SK-N-SH treated with all-trans-retinoic acid at 6 μM for 48 hours (cell line): ENCODE measurements at regions not wholly inside any gene's neighbourhood (a gene's known extent, or its start where the extent isn't known, plus 50 kb on each side); places are given as distances from the start of the nearest gene placed in this dataset.

Experiments used
- ATAC-seq: fragments of 200-7000 bp; cut with Tn5 transposase; 3 replicates; pipeline ENCODE4 v1.9.1; 2020; ENCODE audit warnings: mild to moderate bottlenecking, moderate library complexity
- ARNTL ChIP-seq: fragments of 450-650 bp; formaldehyde crosslinking; IDR thresholded peaks from 2 replicates; pipeline ENCODE4 v1.5.0; 2020; ENCODE audit warnings: low read depth, mild to moderate bottlenecking, moderate library complexity, borderline replicate concordance
- BACH2 ChIP-seq: fragments of 250-450 bp; sonication (Bioruptor Pico); IDR thresholded peaks from 2 replicates; pipeline ENCODE4 v1.9.0; 2021; ENCODE audit warnings: mild to moderate bottlenecking, borderline replicate concordance
- CSDC2 ChIP-seq: fragments of 250-450 bp; sonication (Bioruptor Pico); IDR thresholded peaks from 2 replicates; pipeline ENCODE4 v1.5.0; 2020; ENCODE audit warnings: mild to moderate bottlenecking, moderate library complexity
- ESRRG ChIP-seq: fragments of 250-450 bp; sonication (Bioruptor Pico); IDR thresholded peaks from 2 replicates; pipeline ENCODE4 v1.6.1; 2021; ENCODE audit warnings: mild to moderate bottlenecking
- GLIS3 ChIP-seq: fragments of 250-450 bp; sonication (Bioruptor Pico); IDR thresholded peaks from 2 replicates; pipeline ENCODE4 v1.5.0; 2020; ENCODE audit warnings: mild to moderate bottlenecking, moderate library complexity
- ISL1 ChIP-seq: fragments of 250-450 bp; sonication (Bioruptor Pico); IDR thresholded peaks from 2 replicates; pipeline ENCODE4 v2.1.2; 2022; ENCODE audit warnings: mild to moderate bottlenecking, moderate library complexity
- OSR1 ChIP-seq: fragments of 250-450 bp; sonication (Bioruptor Pico); IDR thresholded peaks from 2 replicates; pipeline ENCODE4 v1.8.0; 2022; ENCODE audit warnings: moderate library complexity, mild to moderate bottlenecking, inconsistent platforms
- PPARA ChIP-seq: fragments of 250-450 bp; sonication (Bioruptor Pico); IDR thresholded peaks from 2 replicates; pipeline ENCODE4 v1.5.0; 2020; ENCODE audit warnings: mild to moderate bottlenecking, borderline replicate concordance
- RARB ChIP-seq: fragments of 250-450 bp; sonication (Bioruptor Pico); IDR thresholded peaks from 2 replicates; pipeline ENCODE4 v1.8.0; 2021; ENCODE audit warnings: mild to moderate bottlenecking, moderate library complexity
- TCF4 ChIP-seq: fragments of 250-450 bp; sonication (Bioruptor Pico); IDR thresholded peaks from 2 replicates; pipeline ENCODE4 v1.8.0; 2021; ENCODE audit warnings: mild to moderate bottlenecking, moderate library complexity, borderline replicate concordance
- ZC3H10 ChIP-seq: fragments of 250-450 bp; sonication (Bioruptor Pico); IDR thresholded peaks from 2 replicates; pipeline ENCODE4 v1.5.1; 2021; ENCODE audit warnings: mild to moderate bottlenecking, moderate library complexity
- ZFP3 ChIP-seq: fragments of 250-450 bp; sonication (Bioruptor Pico); IDR thresholded peaks from 2 replicates; pipeline ENCODE4 v1.5.0; 2020; ENCODE audit warnings: mild to moderate bottlenecking, moderate library complexity
- ZFP30 ChIP-seq: fragments of 450-650 bp; formaldehyde crosslinking; IDR thresholded peaks from 2 replicates; pipeline ENCODE4 v1.5.0; 2022; ENCODE audit warnings: mild to moderate bottlenecking, moderate library complexity
- ZNF565 ChIP-seq: fragments of 450-650 bp; formaldehyde crosslinking; conservative IDR thresholded peaks from 2 replicates; pipeline ENCODE4 v1.5.0; 2020; ENCODE audit warnings: low read depth, mild to moderate bottlenecking, moderate library complexity
- ZNF70 ChIP-seq: fragments of 450-650 bp; formaldehyde crosslinking; IDR thresholded peaks from 2 replicates; pipeline ENCODE4 v1.5.0; 2020; ENCODE audit warnings: mild to moderate bottlenecking, moderate library complexity
- TF ChIP-seq, protein P1 (sequence below): fragments of 250-450 bp; sonication (Bioruptor Pico); IDR thresholded peaks from 2 replicates; pipeline ENCODE4 v1.5.1; 2021; ENCODE audit warnings: mild to moderate bottlenecking, moderate library complexity
- TF ChIP-seq, protein P2 (sequence below): fragments of 250-450 bp; sonication (Bioruptor Pico); IDR thresholded peaks from 2 replicates; pipeline ENCODE4 v1.8.0; 2020; ENCODE audit warnings: mild to moderate bottlenecking, moderate library complexity, borderline replicate concordance
- TF ChIP-seq, protein P3 (sequence below): fragments of 250-450 bp; sonication (Bioruptor Pico); IDR thresholded peaks from 2 replicates; pipeline ENCODE4 v1.5.1; 2020; ENCODE audit warnings: low read depth, mild to moderate bottlenecking, moderate library complexity

DNA sequence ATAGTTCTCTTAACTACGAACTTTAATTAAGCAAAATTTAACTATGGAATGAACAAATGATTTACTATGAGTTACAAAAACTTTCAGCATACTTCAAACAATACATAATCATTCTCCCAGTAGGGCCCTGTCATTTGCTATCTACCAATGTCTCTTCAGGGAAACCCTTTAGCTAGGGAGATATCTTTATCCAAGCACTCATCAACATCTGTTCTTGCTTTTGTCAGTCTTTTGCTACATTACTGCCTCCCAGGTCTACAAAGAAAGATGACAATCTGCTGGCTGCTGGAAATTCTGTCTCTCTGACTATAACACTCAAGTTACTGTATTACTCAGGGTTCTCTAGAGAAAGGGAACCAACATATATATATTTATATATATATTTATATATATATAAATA is 1626.3 kb upstream of the CELF4 start (continued):
- TF ChIP-seq, protein P1, sequence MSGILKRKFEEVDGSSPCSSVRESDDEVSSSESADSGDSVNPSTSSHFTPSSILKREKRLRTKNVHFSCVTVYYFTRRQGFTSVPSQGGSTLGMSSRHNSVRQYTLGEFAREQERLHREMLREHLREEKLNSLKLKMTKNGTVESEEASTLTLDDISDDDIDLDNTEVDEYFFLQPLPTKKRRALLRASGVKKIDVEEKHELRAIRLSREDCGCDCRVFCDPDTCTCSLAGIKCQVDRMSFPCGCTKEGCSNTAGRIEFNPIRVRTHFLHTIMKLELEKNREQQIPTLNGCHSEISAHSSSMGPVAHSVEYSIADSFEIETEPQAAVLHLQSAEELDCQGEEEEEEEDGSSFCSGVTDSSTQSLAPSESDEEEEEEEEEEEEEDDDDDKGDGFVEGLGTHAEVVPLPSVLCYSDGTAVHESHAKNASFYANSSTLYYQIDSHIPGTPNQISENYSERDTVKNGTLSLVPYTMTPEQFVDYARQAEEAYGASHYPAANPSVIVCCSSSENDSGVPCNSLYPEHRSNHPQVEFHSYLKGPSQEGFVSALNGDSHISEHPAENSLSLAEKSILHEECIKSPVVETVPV (CRISPR knock-in tag): no peak
- TF ChIP-seq, all 23 proteins: peak for 0

DNA sequence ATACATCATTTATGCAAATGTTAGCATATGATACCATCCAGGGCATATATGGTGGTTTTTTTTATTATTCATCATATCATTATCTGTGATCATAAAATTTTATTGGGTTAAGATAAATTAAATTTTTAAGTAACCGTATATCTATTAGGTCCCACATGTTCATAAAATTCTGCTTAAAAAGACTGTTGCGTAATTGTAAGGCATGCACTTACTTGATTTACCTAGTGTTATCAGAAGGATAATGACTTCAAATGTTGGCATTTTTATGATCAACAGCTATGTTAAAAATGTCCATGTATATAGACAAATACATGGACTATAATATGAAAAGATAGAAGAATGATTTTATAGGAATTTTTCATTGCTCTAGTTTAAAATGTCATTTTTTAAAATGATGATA is 1625.5 kb upstream of the CELF4 start:
- no peak for ATAC-seq
- TF ChIP-seq ZNF565 (CRISPR knock-in tag) (no peak), OSR1 (CRISPR knock-in tag) (no peak), GLIS3 (CRISPR knock-in tag) (no peak), ARNTL (no peak), TCF4 (CRISPR knock-in tag) (no peak), CSDC2 (CRISPR knock-in tag) (no peak), ESRRG (no peak), ZC3H10 (CRISPR knock-in tag) (no peak), ISL1 (no peak), ZFP30 (CRISPR knock-in tag) (no peak), ZNF70 (CRISPR knock-in tag) (no peak), RARB (CRISPR knock-in tag) (no peak)

DNA sequence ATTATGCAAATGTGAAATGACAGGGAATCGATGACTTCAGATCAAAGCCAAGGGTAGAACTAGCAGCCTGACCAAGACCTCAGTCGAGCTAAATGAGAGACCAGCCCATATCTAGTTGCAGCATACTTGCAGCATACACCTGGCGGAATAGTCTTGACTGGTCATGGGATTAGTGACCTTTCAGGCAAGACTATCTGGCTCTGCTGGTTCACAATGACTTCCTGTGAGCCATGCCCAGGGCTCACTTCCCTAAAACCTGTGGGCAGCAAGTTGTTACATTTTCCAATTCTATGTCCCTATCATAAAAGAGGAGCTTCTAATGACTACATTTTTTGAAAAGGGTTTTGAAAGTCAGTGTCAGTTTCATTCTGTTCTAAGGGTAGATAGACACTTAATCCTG is 1624.9 kb upstream of the CELF4 start:
- no peak for TF ChIP-seq ZFP3 (CRISPR knock-in tag)
- no peak for TF ChIP-seq ZNF565 (CRISPR knock-in tag)
- TF ChIP-seq ZNF70 (CRISPR knock-in tag): no peak
- no peak for TF ChIP-seq ARNTL
- no peak for TF ChIP-seq BACH2 (CRISPR knock-in tag)
- TF ChIP-seq ESRRG: no peak
- no peak for TF ChIP-seq PPARA (CRISPR knock-in tag)
- TF ChIP-seq, protein P2, sequence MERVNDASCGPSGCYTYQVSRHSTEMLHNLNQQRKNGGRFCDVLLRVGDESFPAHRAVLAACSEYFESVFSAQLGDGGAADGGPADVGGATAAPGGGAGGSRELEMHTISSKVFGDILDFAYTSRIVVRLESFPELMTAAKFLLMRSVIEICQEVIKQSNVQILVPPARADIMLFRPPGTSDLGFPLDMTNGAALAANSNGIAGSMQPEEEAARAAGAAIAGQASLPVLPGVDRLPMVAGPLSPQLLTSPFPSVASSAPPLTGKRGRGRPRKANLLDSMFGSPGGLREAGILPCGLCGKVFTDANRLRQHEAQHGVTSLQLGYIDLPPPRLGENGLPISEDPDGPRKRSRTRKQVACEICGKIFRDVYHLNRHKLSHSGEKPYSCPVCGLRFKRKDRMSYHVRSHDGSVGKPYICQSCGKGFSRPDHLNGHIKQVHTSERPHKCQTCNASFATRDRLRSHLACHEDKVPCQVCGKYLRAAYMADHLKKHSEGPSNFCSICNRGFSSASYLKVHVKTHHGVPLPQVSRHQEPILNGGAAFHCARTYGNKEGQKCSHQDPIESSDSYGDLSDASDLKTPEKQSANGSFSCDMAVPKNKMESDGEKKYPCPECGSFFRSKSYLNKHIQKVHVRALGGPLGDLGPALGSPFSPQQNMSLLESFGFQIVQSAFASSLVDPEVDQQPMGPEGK (CRISPR knock-in tag): no peak
- no peak for TF ChIP-seq ZC3H10 (CRISPR knock-in tag)
- TF ChIP-seq, protein P1 (CRISPR knock-in tag): no peak
- no peak for TF ChIP-seq TCF4 (CRISPR knock-in tag)
- no peak for TF ChIP-seq OSR1 (CRISPR knock-in tag)
- TF ChIP-seq CSDC2 (CRISPR knock-in tag): no peak
- TF ChIP-seq GLIS3 (CRISPR knock-in tag): no peak
- TF ChIP-seq, all 23 proteins: peak for 0
- ATAC-seq: no peak

DNA sequence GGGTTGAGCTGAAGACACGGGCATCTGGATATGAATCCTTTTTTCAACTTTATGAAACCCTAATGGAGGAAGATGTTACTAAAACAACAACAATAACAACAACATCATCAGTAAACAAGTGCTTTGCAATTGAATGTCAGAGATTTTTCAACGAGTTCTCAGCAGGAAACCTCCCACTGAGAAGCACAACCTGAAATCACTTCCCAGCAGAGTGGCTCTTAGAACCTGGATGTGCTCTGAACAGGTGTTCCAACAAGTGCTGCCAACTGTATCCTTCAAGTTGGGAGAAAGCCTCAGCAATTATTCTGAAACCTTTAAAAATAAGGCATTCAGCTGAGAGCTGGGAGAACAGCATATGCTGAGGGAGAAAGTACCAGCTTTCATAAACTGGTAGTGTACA is 1622.7 kb upstream of the CELF4 start:
- TF ChIP-seq BACH2 (CRISPR knock-in tag) (no peak), ZC3H10 (CRISPR knock-in tag) (no peak), RARB (CRISPR knock-in tag) (no peak)
- TF ChIP-seq, all 23 proteins: peak for 0
- ATAC-seq: no peak

DNA sequence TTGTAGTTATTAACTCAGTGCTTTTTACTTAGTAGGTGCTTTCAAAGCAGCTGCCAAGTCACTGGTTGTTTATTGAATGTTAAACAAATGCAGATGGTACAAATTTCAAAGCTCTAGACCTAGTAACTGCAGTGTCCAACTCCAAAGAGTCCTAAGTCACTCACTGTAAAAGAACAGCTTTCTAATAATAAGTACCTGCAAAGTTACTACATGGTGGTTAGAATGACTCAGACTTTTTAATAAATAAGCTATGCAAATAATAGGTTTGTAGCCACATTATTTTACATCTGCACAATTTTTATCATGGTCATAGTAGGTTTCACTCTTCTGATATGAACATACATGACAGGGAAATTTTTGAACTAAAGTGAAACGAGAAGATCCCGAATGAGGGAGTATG is 1620.4 kb upstream of the CELF4 start:
- TF ChIP-seq ZNF70 (CRISPR knock-in tag): no peak
- TF ChIP-seq PPARA (CRISPR knock-in tag): no peak
- TF ChIP-seq, protein P3, sequence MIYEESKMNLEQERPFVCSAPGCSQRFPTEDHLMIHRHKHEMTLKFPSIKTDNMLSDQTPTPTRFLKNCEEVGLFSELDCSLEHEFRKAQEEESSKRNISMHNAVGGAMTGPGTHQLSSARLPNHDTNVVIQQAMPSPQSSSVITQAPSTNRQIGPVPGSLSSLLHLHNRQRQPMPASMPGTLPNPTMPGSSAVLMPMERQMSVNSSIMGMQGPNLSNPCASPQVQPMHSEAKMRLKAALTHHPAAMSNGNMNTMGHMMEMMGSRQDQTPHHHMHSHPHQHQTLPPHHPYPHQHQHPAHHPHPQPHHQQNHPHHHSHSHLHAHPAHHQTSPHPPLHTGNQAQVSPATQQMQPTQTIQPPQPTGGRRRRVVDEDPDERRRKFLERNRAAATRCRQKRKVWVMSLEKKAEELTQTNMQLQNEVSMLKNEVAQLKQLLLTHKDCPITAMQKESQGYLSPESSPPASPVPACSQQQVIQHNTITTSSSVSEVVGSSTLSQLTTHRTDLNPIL (CRISPR knock-in tag): no peak
- TF ChIP-seq, protein P1 (CRISPR knock-in tag): no peak
- no peak for ATAC-seq
